Limb (tissue), 2 donors: ENCODE measurements at regions not wholly inside any gene's neighbourhood (a gene's known extent, or its start where the extent isn't known, plus 50 kb on each side); places are given as distances from the start of the nearest gene placed in this dataset.

Source experiments
- DNase-seq, 2 donors: peaks; one replicate each; pipeline ENCODE4 v3.0.0-alpha.2; 2016; ENCODE audit errors: extremely low spot score in 2 of 2

GRCh38 chr16:85307552-85308364 lies 195.5 kb upstream of the CIBAR2 start:
- DNase-seq = no peak

- DNase-seq = no peak
Observed at GRCh38 chr16:85308611-85309540, 196.6 kb upstream of the CIBAR2 start.

GRCh38 chr16:85309656-85310587 lies 197.7 kb upstream of the CIBAR2 start:
- no peak for DNase-seq

GRCh38 chr16:85310868-85311585 lies 198.8 kb upstream of the CIBAR2 start:
- no peak for DNase-seq

- DNase-seq = no peak
Observed at GRCh38 chr16:85311741-85312140, 199.5 kb upstream of the CIBAR2 start.

GRCh38 chr16:85312174-85312573 lies 199.9 kb upstream of the CIBAR2 start:
- no peak for DNase-seq

- no peak for DNase-seq
Observed at GRCh38 chr16:85312642-85313525, 200.6 kb upstream of the CIBAR2 start.

GRCh38 chr16:85313526-85314301 lies 201.4 kb upstream of the CIBAR2 start:
- no peak for DNase-seq

GRCh38 chr16:85314512-85314971 lies 202.3 kb upstream of the CIBAR2 start:
- DNase-seq = no peak

- no peak for DNase-seq
Observed at GRCh38 chr16:85315866-85316265, 203.6 kb upstream of the CIBAR2 start.

GRCh38 chr16:85316321-85316919 lies 204.1 kb upstream of the CIBAR2 start:
- DNase-seq = no peak

GRCh38 chr16:85316944-85317343 lies 204.7 kb upstream of the CIBAR2 start:
- no peak for DNase-seq

- no peak for DNase-seq
Observed at GRCh38 chr16:85317704-85318103, 205.4 kb upstream of the CIBAR2 start.

- no peak for DNase-seq
Observed at GRCh38 chr16:85319208-85319983, 207.1 kb upstream of the CIBAR2 start.

- DNase-seq = no peak
Observed at GRCh38 chr16:85319984-85320440, 207.7 kb upstream of the CIBAR2 start.

GRCh38 chr16:85320677-85321385 lies 208.6 kb upstream of the CIBAR2 start:
- DNase-seq = no peak
